ENCODE measurements at regions not wholly inside any gene's neighbourhood (a gene's known extent, or its start where the extent isn't known, plus 50 kb on each side); places are given as distances from the start of the nearest gene placed in this dataset.

- Mint-ChIP-seq H3K27me3 (ENCODE audit: unreplicated experiment) (no peaks in the 10 kb centered on the region), H3K36me3 (ENCODE audit: unreplicated experiment) (no peaks in the 10 kb centered on the region), H3K27ac (ENCODE audit: unreplicated experiment) (no peak overlapping the region), H3K9me3 (ENCODE audit: unreplicated experiment) (no peaks in the 10 kb centered on the region), H3K4me1 (ENCODE audit: low read depth, unreplicated experiment) (peaks cover 6% of the 10 kb centered on the region), H3K4me3 (ENCODE audit: unreplicated experiment) (no peak overlapping the region)
- DNase-seq = no peak
- TF ChIP-seq CTCF (IDR thresholded peaks at IDR 0.05; ENCODE audit: partially characterized antibody, unreplicated experiment) = no peak
These were observed 736.6 kb downstream of the CBLN2 start for GRCh38 chr18:71807586-71807985.

- no peaks in the 10 kb centered on the region for H3K4me1 Mint-ChIP-seq (ENCODE audit: low read depth, unreplicated experiment)
- no peak for TF ChIP-seq CTCF (IDR thresholded peaks at IDR 0.05; ENCODE audit: partially characterized antibody, unreplicated experiment)
- H3K27me3 Mint-ChIP-seq (ENCODE audit: unreplicated experiment) = no peaks in the 10 kb centered on the region
- no peaks in the 10 kb centered on the region for H3K36me3 Mint-ChIP-seq (ENCODE audit: unreplicated experiment)
- no peak overlapping the region for H3K27ac Mint-ChIP-seq (ENCODE audit: unreplicated experiment)
- no peak for DNase-seq
- H3K9me3 Mint-ChIP-seq (ENCODE audit: unreplicated experiment) = no peaks in the 10 kb centered on the region
- H3K4me3 Mint-ChIP-seq (ENCODE audit: unreplicated experiment) = no peak overlapping the region
These were observed 745.0 kb downstream of the CBLN2 start for GRCh38 chr18:71798986-71799673.

GRCh38 chr18:71797554-71797953, 746.6 kb downstream of the CBLN2 start:
- Mint-ChIP-seq H3K9me3 (ENCODE audit: unreplicated experiment) (no peaks in the 10 kb centered on the region), H3K27ac (ENCODE audit: unreplicated experiment) (no peak overlapping the region), H3K4me3 (ENCODE audit: unreplicated experiment) (no peak overlapping the region), H3K36me3 (ENCODE audit: unreplicated experiment) (no peaks in the 10 kb centered on the region), H3K27me3 (ENCODE audit: unreplicated experiment) (no peaks in the 10 kb centered on the region), H3K4me1 (ENCODE audit: low read depth, unreplicated experiment) (no peaks in the 10 kb centered on the region)
- DNase-seq = no peak
- no peak for TF ChIP-seq CTCF (IDR thresholded peaks at IDR 0.05; ENCODE audit: partially characterized antibody, unreplicated experiment)

- no peak for DNase-seq
- Mint-ChIP-seq H3K4me3 (ENCODE audit: unreplicated experiment) (no peak overlapping the region), H3K9me3 (ENCODE audit: unreplicated experiment) (no peaks in the 10 kb centered on the region), H3K27me3 (ENCODE audit: unreplicated experiment) (no peaks in the 10 kb centered on the region), H3K4me1 (ENCODE audit: low read depth, unreplicated experiment) (no peaks in the 10 kb centered on the region), H3K27ac (ENCODE audit: unreplicated experiment) (no peak overlapping the region), H3K36me3 (ENCODE audit: unreplicated experiment) (no peaks in the 10 kb centered on the region)
- TF ChIP-seq CTCF (IDR thresholded peaks at IDR 0.05; ENCODE audit: partially characterized antibody, unreplicated experiment) = peak; percentile 58
These were observed 759.4 kb downstream of the CBLN2 start for GRCh38 chr18:71784777-71785176.

GRCh38 chr18:71760541-71760940, 783.6 kb downstream of the CBLN2 start:
- H3K9me3 Mint-ChIP-seq (ENCODE audit: unreplicated experiment) = no peaks in the 10 kb centered on the region
- no peak for TF ChIP-seq CTCF (IDR thresholded peaks at IDR 0.05; ENCODE audit: partially characterized antibody, unreplicated experiment)
- no peak overlapping the region for H3K4me3 Mint-ChIP-seq (ENCODE audit: unreplicated experiment)

More at GRCh38 chr18:71760541-71760940, 783.6 kb downstream of the CBLN2 start:
- H3K4me1 Mint-ChIP-seq (ENCODE audit: low read depth, unreplicated experiment) = no peaks in the 10 kb centered on the region
- no peak overlapping the region for H3K27ac Mint-ChIP-seq (ENCODE audit: unreplicated experiment)
- H3K27me3 Mint-ChIP-seq (ENCODE audit: unreplicated experiment) = no peaks in the 10 kb centered on the region
- no peak for DNase-seq
- H3K36me3 Mint-ChIP-seq (ENCODE audit: unreplicated experiment) = no peaks in the 10 kb centered on the region
